HepG2 (cell line): ENCODE measurements at regions not wholly inside any gene's neighbourhood (a gene's known extent, or its start where the extent isn't known, plus 50 kb on each side); places are given as distances from the start of the nearest gene placed in this dataset.
"Not testable (repeated sequence)": the region's sequence is repeated elsewhere in the genome, so short reads cannot be mapped to it uniquely, and the experiment has no call there.

ENCODE experiments used
- ARID4A ChIP-seq: sonication (generic); formaldehyde crosslinking; IDR thresholded peaks from 2 replicates; pipeline ENCODE4 v1.5.0; 2020; ENCODE audit warnings: mild to moderate bottlenecking, missing genetic modification reagents, borderline replicate concordance
- ARNTL ChIP-seq: sonication (generic); formaldehyde crosslinking; IDR thresholded peaks from 2 replicates; pipeline ENCODE4 v1.4.0; 2020; ENCODE audit warnings: mild to moderate bottlenecking, missing genetic modification reagents
- CREB1 ChIP-seq, 2 experiments: fragments of 450-650 bp in 1 of 2; IDR thresholded peaks; 2 replicates each; pipeline ENCODE4 v1.6.1; 2016 to 2017; ENCODE audit warnings: control low read depth in 1 of 2, mild to moderate bottlenecking in 1 of 2, missing compliant biosample characterization in 1 of 2, missing genetic modification characterization in 1 of 2
- ELF1 ChIP-seq: sonication (generic); formaldehyde crosslinking; IDR thresholded peaks from 2 replicates; pipeline ENCODE4 v1.4.0; 2020; ENCODE audit warnings: missing genetic modification reagents
- GABPA ChIP-seq, 2 experiments: IDR thresholded peaks; 2 replicates each; pipeline ENCODE4 v1.6.1; 2011 to 2016; ENCODE audit warnings: low read depth in 2 of 2, low read length in 1 of 2, missing biosample characterization in 1 of 2, missing genetic modification characterization in 1 of 2
- MNT ChIP-seq: fragments of 450-650 bp; IDR thresholded peaks from 2 replicates; pipeline ENCODE4 v1.6.1; 2016
- MYC ChIP-seq: sonication (generic); formaldehyde crosslinking; IDR thresholded peaks from 2 replicates; pipeline ENCODE4 v1.9.0; 2021; ENCODE audit warnings: missing genetic modification reagents, borderline replicate concordance
- NONO ChIP-seq, 2 experiments: fragments of 450-650 bp in 1 of 2; sonication (generic) in 1 of 2; formaldehyde crosslinking in 1 of 2; IDR thresholded peaks in 1 of 2; conservative IDR thresholded peaks in 1 of 2; 2 replicates each; pipeline versions ENCODE4 v1.6.1 to v1.8.0; 2017 to 2022; ENCODE audit warnings: mild to moderate bottlenecking in 1 of 2, missing genetic modification reagents in 1 of 2, moderate library complexity in 1 of 2
- POGK ChIP-seq: sonication (generic); formaldehyde crosslinking; conservative IDR thresholded peaks from 2 replicates; pipeline ENCODE4 v1.8.0; 2022; ENCODE audit warnings: mild to moderate bottlenecking, moderate library complexity, missing genetic modification reagents
- RARA ChIP-seq: IDR thresholded peaks from 2 replicates; pipeline ENCODE4 v1.6.1; 2016; ENCODE audit warnings: missing genetic modification reagents, missing compliant biosample characterization
- SP1 ChIP-seq, 2 experiments: fragments of 450-650 bp in 1 of 2; sonication (generic) in 1 of 2; formaldehyde crosslinking in 1 of 2; IDR thresholded peaks; 2 replicates each; pipeline versions ENCODE4 v1.4.0 to v1.6.1; 2016 to 2020; ENCODE audit warnings: missing genetic modification reagents in 1 of 2
- SP2 ChIP-seq: sonication (generic); formaldehyde crosslinking; IDR thresholded peaks from 2 replicates; pipeline ENCODE4 v1.5.1; 2020; ENCODE audit warnings: mild to moderate bottlenecking, missing genetic modification reagents
- SPEN ChIP-seq: sonication (generic); formaldehyde crosslinking; IDR thresholded peaks from 2 replicates; pipeline ENCODE4 v1.5.1; 2020; ENCODE audit warnings: low read depth, mild to moderate bottlenecking, missing genetic modification reagents
- YY1 ChIP-seq: IDR thresholded peaks from 2 replicates; pipeline ENCODE4 v1.6.1; 2011; ENCODE audit warnings: low read length, low read depth, moderate library complexity, mild to moderate bottlenecking; ENCODE audit not compliant: insufficient read depth, insufficient replicate concordance

- 0 out of 2 replicates have a peak, but pooled peaks have one; percentile 4 for TF ChIP-seq RARA (CRISPR knock-in tag)
- peak; percentile 85 for TF ChIP-seq YY1
- TF ChIP-seq SP2 (CRISPR knock-in tag) = peak; percentile 66
- peak; percentile 43; the same call in 1 of the 2 replicates for TF ChIP-seq MNT
- TF ChIP-seq POGK (CRISPR knock-in tag) = 0 out of 2 replicates have a peak, but pooled peaks have one; percentile 43
- TF ChIP-seq MYC (CRISPR knock-in tag) = peak; percentile 23; the same call in 1 of the 2 replicates
- TF ChIP-seq ARID4A (CRISPR knock-in tag) = peak; percentile 65; the same call in 1 of the 2 replicates
- TF ChIP-seq NONO, SP1, CREB1 (IDR thresholded peaks at IDR 0.05): not testable (repeated sequence)
- TF ChIP-seq NONO (CRISPR knock-in tag; conservative IDR thresholded peaks at IDR 0.05) = peak; percentile 70
- peak; percentile 60; the same call in 1 of the 2 replicates for TF ChIP-seq SP1 (CRISPR knock-in tag; IDR thresholded peaks at IDR 0.05)
- TF ChIP-seq SPEN (CRISPR knock-in tag) = 0 out of 2 replicates have a peak, but pooled peaks have one; percentile 42
- TF ChIP-seq ARNTL (CRISPR knock-in tag) = peak; percentile 85
- TF ChIP-seq ELF1 (CRISPR knock-in tag) = peak; percentile 59; the same call in 1 of the 2 replicates
- peak; percentile 37 for TF ChIP-seq GABPA (IDR thresholded peaks at IDR 0.05; ENCODE audit: low read depth, low read length)
- peak; percentile 61 for TF ChIP-seq GABPA (CRISPR knock-in tag; IDR thresholded peaks at IDR 0.05; ENCODE audit: low read depth)
- peak; percentile 57 for TF ChIP-seq CREB1 (CRISPR knock-in tag; IDR thresholded peaks at IDR 0.05)
- TF ChIP-seq, all 625 proteins: peak for 54; not testable (repeated sequence) for 571
Observed at GRCh38 chr4:3955321-3956164, 189.4 kb downstream of the ADRA2C start (continued).
